GM18519 (cell line): ENCODE measurements at regions not wholly inside any gene's neighbourhood (a gene's known extent, or its start where the extent isn't known, plus 50 kb on each side); places are given as distances from the start of the nearest gene placed in this dataset.
"Not testable (repeated sequence)": the region's sequence is repeated elsewhere in the genome, so short reads cannot be mapped to it uniquely, and the experiment has no call there.

ENCODE experiments used
- ATAC-seq: cut with Tn5 transposase; IDR thresholded peaks from one replicate; pipeline ENCODE4 v1.9.1; 2021; ENCODE audit warnings: mild to moderate bottlenecking, moderate library complexity; ENCODE audit not compliant: unreplicated experiment, low FRiP score

GRCh38 chr17:70563281-70563820 is 394.0 kb downstream of the KCNJ2 start:
- no peak for ATAC-seq

GRCh38 chr17:70564006-70564620 is 394.8 kb downstream of the KCNJ2 start:
- no peak for ATAC-seq

- ATAC-seq, result no peak
Measured at GRCh38 chr17:70569128-70569527, 399.8 kb downstream of the KCNJ2 start.

GRCh38 chr17:70577456-70577855 is 408.1 kb downstream of the KCNJ2 start:
- ATAC-seq, result no peak

- ATAC-seq, result no peak
Measured at GRCh38 chr17:70581459-70581858, 412.1 kb downstream of the KCNJ2 start.

GRCh38 chr17:70582777-70583176 is 413.4 kb downstream of the KCNJ2 start:
- ATAC-seq, result no peak

- ATAC-seq, result no peak
Measured at GRCh38 chr17:70584255-70584654, 414.9 kb downstream of the KCNJ2 start.

GRCh38 chr17:70588003-70588402 is 418.7 kb downstream of the KCNJ2 start:
- no peak for ATAC-seq

- ATAC-seq, result no peak
Measured at GRCh38 chr17:70597774-70598173, 428.4 kb downstream of the KCNJ2 start.

- ATAC-seq, result no peak
Measured at GRCh38 chr17:70599198-70599597, 429.9 kb downstream of the KCNJ2 start.

GRCh38 chr17:70599945-70600344 is 430.6 kb downstream of the KCNJ2 start:
- not testable (repeated sequence) for ATAC-seq

- ATAC-seq, result no peak
Measured at GRCh38 chr17:70603226-70603625, 433.9 kb downstream of the KCNJ2 start.

GRCh38 chr17:70604854-70605253 is 435.5 kb downstream of the KCNJ2 start:
- no peak for ATAC-seq

- no peak for ATAC-seq
Measured at GRCh38 chr17:70606086-70606485, 436.8 kb downstream of the KCNJ2 start.

- ATAC-seq, result no peak
Measured at GRCh38 chr17:70608193-70608592, 438.9 kb downstream of the KCNJ2 start.

GRCh38 chr17:70608957-70609356 is 439.6 kb downstream of the KCNJ2 start:
- no peak for ATAC-seq

GRCh38 chr17:70609566-70609965 is 440.2 kb downstream of the KCNJ2 start:
- no peak for ATAC-seq

- no peak for ATAC-seq
Measured at GRCh38 chr17:70610161-70610560, 440.8 kb downstream of the KCNJ2 start.

- ATAC-seq, result no peak
Measured at GRCh38 chr17:70613681-70614080, 444.3 kb downstream of the KCNJ2 start.

GRCh38 chr17:70615831-70616230 is 446.5 kb downstream of the KCNJ2 start:
- no peak for ATAC-seq

GRCh38 chr17:70618641-70619040 is 449.3 kb downstream of the KCNJ2 start:
- no peak for ATAC-seq

GRCh38 chr17:70621566-70621965 is 452.2 kb downstream of the KCNJ2 start:
- no peak for ATAC-seq
